COLO668 (cell line): ENCODE measurements at regions not wholly inside any gene's neighbourhood (a gene's known extent, or its start where the extent isn't known, plus 50 kb on each side); places are given as distances from the start of the nearest gene placed in this dataset.

Source experiments
- DNase-seq: peaks from one replicate; lab custom pipeline; 2025; ENCODE audit not compliant: unreplicated experiment; lab: John Stamatoyannopoulos, UW

DNA sequence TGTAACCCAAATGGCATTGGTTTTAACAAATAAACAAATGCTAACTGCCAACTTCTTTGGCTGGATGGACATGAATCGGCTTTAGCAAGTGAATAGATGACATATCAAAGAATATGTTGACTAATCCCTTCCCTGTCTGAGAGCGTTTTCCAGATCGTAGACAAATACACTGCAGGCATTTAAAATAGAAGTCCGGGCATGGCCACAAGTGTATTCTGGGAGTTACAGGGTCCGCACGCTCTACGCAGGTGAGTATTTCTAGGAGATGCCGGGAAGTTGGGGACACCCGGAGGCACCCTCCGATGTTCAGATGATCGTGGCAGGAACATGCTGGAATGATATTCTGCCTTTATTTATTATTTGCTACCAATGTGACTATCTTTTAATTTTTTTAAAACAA is 53.2 kb upstream of the ZNF536 start:
- DNase-seq, result no peak

DNA sequence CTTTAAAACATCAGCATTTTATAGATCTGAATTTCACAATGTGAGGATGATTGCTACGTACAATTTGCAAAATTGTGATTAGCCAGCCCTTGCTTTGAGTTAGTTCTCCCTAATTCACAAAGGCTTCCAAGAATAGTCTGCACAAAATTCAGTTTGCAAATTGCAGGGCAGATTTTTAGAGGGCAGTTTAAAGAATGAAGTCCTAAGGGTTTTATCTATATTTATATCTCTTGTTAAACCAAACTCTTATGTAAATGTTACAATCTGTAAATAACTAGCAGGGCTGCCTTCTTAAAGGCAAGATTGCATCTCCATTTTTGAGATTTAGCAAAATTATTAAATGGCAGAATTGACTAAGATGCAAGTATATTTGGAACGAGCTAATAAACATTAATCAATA is 52.8 kb upstream of the ZNF536 start:
- no peak for DNase-seq

DNA sequence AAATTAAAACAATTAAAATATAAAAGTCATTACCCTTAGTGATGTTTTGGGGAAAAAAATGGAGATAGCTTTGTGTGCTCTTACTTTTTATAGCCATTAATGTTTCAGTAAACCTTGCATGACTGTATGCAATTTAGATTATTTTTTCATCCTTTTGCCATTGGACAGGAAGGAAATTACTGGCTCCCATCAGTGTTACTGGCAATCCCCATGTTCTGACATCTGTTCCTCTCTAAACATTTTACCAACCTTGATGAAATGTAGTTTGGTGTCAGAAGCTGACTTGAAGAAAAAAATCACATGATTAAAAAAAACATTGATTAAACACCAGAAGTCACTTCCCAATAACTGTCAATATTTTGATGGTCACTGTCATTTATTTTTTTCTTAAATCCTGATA is 52.3 kb upstream of the ZNF536 start:
- no peak for DNase-seq

DNA sequence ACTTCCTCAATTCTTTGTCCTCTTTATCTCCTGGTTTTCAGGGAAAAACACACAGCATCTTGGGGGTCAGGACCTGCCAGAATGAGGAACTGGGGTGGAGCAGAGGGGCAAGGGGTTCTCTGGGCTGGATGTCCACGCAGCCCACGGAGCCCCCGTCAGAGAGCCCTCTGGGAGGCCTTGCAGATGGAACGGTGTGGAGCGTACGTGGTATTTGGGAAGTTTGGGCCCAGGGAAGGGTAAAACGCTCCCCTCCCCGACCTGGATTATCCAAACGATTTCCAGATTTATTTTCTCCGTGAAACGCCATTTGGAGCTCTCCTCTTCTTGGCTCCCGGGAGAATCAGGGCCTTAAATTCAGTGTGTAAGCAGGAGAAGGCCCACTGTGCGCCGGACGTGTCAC is 51.7 kb upstream of the ZNF536 start:
- DNase-seq, result no peak

DNA sequence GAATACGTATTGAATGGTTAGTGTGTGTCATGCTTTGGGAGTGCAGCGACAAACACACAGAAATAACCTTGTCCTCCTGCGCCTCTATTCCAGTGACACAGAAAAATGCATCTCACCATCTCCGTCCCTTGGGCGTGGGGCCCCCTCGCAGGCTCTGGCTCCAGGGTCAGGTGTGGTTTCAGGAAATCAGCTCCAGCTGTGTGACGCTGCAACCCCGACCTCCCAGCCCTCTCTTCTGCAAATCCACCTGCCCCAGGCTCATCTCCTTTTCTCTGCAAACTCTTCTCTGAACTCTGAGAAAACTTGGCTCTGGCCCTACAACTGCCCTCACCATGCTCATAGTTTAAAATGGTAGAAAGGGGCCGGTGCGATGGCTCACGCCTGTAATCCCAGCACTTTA is 51.3 kb upstream of the ZNF536 start:
- no peak for DNase-seq
